SK-N-SH treated with all-trans-retinoic acid at 6 μM for 48 hours (cell line): ENCODE measurements at regions not wholly inside any gene's neighbourhood (a gene's known extent, or its start where the extent isn't known, plus 50 kb on each side); places are given as distances from the start of the nearest gene placed in this dataset.

Experiments used
- CREB5 ChIP-seq: fragments of 250-450 bp; sonication (Bioruptor Pico); IDR thresholded peaks from 2 replicates; pipeline ENCODE4 v1.5.1; 2020; ENCODE audit warnings: low read depth, mild to moderate bottlenecking, moderate library complexity
- CSDC2 ChIP-seq: fragments of 250-450 bp; sonication (Bioruptor Pico); IDR thresholded peaks from 2 replicates; pipeline ENCODE4 v1.5.0; 2020; ENCODE audit warnings: mild to moderate bottlenecking, moderate library complexity
- ESRRG ChIP-seq: fragments of 250-450 bp; sonication (Bioruptor Pico); IDR thresholded peaks from 2 replicates; pipeline ENCODE4 v1.6.1; 2021; ENCODE audit warnings: mild to moderate bottlenecking
- PPARA ChIP-seq: fragments of 250-450 bp; sonication (Bioruptor Pico); IDR thresholded peaks from 2 replicates; pipeline ENCODE4 v1.5.0; 2020; ENCODE audit warnings: mild to moderate bottlenecking, borderline replicate concordance
- TCF4 ChIP-seq: fragments of 250-450 bp; sonication (Bioruptor Pico); IDR thresholded peaks from 2 replicates; pipeline ENCODE4 v1.8.0; 2021; ENCODE audit warnings: mild to moderate bottlenecking, moderate library complexity, borderline replicate concordance
- ZFP30 ChIP-seq: fragments of 450-650 bp; formaldehyde crosslinking; IDR thresholded peaks from 2 replicates; pipeline ENCODE4 v1.5.0; 2022; ENCODE audit warnings: mild to moderate bottlenecking, moderate library complexity
- ZNF565 ChIP-seq: fragments of 450-650 bp; formaldehyde crosslinking; conservative IDR thresholded peaks from 2 replicates; pipeline ENCODE4 v1.5.0; 2020; ENCODE audit warnings: low read depth, mild to moderate bottlenecking, moderate library complexity

GRCh38 chr20:4086771-4087687 lies 61.6 kb upstream of the SMOX start:
- TF ChIP-seq ZFP30 (no peak), ZNF565 (CRISPR knock-in tag) (no peak), ESRRG (CRISPR knock-in tag) (no peak), TCF4 (no peak), CREB5 (CRISPR knock-in tag) (no peak), PPARA (no peak), CSDC2 (CRISPR knock-in tag) (no peak)
